GM12864 (cell line): ENCODE measurements at regions not wholly inside any gene's neighbourhood (a gene's known extent, or its start where the extent isn't known, plus 50 kb on each side); places are given as distances from the start of the nearest gene placed in this dataset.
"Not testable (repeated sequence)": the region's sequence is repeated elsewhere in the genome, so short reads cannot be mapped to it uniquely, and the experiment has no call there.

ENCODE experiments used
- DNase-seq: peaks from one replicate; pipeline ENCODE4 v3.0.0-alpha.2; 2011; ENCODE audit warnings: low read depth
- H3K4me3 ChIP-seq: 2 replicates; pipeline ENCODE4 v1.5.1; 2011; ENCODE audit warnings: mild to moderate bottlenecking, low read depth, low read length, control low read depth
- TF ChIP-seq, protein P1 (sequence below): IDR thresholded peaks from 2 replicates; pipeline ENCODE4 v1.5.1; 2011; ENCODE audit warnings: low read depth, mild to moderate bottlenecking, moderate library complexity, low read length, control low read depth, inconsistent platforms; ENCODE audit errors: missing control alignments

DNA sequence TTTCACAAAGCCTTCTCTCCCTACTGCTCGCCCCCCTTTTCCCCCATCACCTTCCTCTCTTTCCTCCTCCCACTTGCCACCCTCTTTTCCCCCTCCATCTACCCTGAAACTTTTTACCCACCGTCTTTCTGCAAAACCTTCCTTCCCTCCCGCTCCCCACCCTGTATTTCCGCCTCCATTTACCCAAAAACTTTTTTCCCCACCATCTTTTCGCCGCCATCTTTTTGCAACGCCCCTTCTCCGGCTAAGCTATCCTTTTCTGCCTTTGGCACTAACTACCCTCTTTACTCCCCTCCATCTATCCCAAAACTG lies 205.2 kb upstream of the WSB1 start:
- no peak for DNase-seq
- TF ChIP-seq, protein P1, sequence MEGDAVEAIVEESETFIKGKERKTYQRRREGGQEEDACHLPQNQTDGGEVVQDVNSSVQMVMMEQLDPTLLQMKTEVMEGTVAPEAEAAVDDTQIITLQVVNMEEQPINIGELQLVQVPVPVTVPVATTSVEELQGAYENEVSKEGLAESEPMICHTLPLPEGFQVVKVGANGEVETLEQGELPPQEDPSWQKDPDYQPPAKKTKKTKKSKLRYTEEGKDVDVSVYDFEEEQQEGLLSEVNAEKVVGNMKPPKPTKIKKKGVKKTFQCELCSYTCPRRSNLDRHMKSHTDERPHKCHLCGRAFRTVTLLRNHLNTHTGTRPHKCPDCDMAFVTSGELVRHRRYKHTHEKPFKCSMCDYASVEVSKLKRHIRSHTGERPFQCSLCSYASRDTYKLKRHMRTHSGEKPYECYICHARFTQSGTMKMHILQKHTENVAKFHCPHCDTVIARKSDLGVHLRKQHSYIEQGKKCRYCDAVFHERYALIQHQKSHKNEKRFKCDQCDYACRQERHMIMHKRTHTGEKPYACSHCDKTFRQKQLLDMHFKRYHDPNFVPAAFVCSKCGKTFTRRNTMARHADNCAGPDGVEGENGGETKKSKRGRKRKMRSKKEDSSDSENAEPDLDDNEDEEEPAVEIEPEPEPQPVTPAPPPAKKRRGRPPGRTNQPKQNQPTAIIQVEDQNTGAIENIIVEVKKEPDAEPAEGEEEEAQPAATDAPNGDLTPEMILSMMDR, result no peak
- H3K4me3 ChIP-seq, result no peak overlapping the region

DNA sequence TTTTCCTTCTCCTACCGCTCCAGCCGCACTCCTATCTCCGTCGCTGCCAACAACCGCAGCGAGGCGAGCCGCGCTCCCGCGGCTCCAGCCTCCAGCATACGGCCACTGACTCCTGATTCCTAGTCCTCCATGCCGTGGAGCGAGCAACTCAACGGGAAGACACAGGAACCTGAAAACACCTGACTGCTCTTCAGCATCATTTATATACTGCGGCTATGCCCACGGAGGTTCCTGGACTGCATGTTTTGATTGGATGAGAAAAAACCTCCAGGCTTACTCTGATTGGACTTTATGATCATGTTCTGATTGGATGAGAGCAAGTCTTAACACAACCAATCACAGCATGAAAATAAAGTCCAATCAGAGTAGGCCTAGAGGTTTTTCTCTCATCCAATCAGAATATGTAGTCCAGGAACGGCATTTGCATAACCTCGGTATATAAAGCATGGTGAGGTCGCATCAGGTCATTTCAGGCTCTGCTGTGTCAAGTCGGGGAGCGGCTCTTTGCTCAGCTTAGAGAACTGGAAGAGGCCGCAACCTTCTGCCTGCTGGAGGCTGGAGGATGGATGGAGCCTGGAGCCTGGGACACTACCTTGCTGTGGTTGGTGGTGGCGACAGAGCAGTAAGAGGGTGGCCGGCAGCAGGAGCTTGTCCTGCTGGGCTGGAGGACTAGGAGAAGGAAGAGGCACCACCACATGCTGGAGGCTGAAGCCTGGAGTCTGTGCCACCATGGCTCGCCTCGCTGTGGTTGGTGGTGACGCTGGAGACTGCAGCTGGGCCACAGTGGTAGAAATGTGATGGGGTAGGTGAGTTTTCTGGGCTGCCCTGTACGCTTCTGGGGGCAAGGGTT lies 204.6 kb upstream of the WSB1 start:
- DNase-seq, result not testable (repeated sequence)

DNA sequence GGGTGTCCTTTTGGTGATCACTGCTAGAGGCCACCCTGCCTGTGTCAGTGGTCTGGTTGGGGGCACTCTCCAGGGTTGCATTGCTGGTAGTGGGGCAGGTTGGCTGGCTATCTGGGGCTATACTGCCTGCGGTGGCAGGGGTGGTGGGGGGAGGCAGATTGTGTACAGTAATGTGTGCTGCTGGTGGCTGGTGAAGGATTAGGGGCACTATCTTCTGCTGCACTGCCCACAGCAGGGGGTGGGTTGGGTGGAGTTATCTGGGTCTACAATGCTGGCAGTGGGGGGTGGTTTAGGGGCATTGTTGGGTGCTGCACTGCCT lies 204.0 kb upstream of the WSB1 start:
- TF ChIP-seq, protein P1, result no peak

More for the DNA sequence above, 204.6 kb upstream of the WSB1 start:
- not testable (repeated sequence) for H3K4me3 ChIP-seq

DNA sequence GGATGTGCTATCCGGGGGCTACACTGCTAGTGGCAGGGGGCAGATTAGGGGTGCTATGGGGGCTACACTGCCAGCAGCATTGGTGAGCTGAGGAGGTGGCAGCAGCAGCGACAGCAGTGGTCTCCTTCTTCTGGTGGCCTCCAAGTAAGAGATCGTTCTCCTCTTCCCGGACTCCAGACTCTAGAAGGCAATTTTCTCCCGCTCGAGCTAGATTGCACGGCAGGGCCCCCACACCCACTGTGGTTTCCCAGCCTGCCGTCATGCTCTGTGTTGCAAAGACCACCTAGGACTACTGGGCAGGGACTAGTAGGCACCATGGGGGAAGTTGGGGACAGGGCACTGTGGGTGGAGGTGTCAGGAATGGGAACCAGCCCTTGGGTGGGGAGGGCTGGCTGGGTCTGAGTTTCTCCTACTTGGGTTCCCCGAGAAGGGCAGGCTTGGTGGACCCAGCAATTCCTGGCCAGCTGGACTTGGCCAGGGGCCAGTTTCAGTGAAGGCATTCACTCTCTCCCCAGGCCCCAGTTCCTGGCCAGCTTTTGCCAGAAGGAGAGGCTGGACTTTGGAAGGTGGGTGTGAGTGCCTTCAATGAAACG lies 203.4 kb upstream of the WSB1 start:
- DNase-seq, H3K4me3 ChIP-seq: not testable (repeated sequence)

More for the DNA sequence above, 204.0 kb upstream of the WSB1 start:
- DNase-seq, result no peak
- H3K4me3 ChIP-seq, result no peak overlapping the region

DNA sequence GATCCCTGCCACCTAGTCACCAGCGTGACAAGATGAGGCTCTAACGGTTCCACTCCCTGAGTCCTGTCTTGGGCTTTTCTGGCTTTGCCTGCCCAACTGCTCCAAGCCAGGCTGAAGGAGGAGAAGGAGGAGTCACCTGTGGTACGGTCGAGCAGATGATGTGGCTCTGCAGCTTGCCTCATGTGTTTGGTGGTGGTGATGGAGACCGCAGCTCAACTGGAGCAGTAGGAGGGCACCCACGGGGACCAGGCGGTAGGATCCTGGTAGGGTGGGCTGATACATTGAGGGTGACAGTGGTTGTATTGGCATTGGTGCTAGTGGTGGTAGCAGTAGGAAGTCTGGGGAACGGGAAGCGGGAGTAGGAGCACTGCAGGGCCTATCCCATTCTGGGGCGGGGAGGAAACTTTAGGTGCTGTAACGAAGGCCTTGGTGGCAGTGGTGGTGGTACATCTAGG lies 202.8 kb upstream of the WSB1 start:
- H3K4me3 ChIP-seq, result no peak overlapping the region
- TF ChIP-seq, protein P1, result no peak

DNA sequence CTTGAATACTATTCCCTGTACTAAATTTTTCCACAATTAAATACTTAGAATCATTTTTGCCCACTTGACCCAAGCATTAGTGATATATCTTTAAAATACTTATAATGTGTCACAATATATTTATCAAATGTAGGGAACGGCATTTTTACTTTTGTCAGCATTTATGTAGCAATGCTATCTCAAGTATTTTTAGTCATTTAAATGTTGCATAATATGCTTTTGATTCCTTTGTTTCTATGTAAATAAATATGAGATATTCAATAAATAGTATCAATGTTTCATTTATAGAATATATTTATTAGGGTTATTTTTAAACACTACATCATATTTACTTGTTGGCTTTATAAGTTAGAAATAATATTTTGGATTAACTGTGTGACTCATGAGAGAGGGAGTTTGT lies 199.7 kb upstream of the WSB1 start:
- H3K4me3 ChIP-seq, DNase-seq: not testable (repeated sequence)

More for the DNA sequence above, 202.8 kb upstream of the WSB1 start:
- no peak for DNase-seq

DNA sequence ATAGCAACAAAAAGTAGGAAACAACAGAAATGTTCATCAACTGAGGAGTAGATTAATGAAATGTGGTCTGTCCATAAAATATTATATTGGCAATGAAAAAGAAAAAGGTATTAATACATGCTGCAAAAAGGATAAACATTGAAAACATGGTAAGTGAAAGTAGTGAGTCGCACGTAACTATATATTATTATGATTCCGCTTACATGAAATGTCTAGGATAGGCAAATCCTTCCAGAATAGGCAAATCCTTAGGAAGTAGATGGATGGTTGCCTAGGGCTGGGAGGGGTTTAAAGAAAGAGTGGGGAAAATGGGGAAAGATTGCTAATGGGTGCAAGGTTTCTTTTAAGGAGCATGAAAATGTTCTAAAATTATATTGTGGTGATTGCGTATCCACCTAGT lies 198.1 kb upstream of the WSB1 start:
- not testable (repeated sequence) for H3K4me3 ChIP-seq, DNase-seq

DNA sequence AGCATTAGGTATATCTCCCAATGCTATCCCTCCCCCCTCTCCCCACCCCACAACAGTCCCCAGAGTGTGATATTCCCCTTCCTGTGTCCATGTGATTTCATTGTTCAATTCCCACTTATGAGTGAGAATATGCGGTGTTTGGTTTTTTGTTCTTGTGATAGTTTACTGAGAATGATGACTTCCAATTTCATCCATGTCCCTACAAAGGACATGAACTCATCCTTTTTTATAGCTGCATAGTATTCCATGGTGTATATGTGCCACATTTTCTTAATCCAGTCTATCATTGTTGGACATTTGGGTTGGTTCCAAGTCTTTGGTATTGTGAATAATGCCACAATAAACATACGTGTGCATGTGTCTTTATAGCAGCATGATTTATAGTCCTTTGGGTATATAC lies 194.6 kb upstream of the WSB1 start:
- not testable (repeated sequence) for H3K4me3 ChIP-seq, DNase-seq

DNA sequence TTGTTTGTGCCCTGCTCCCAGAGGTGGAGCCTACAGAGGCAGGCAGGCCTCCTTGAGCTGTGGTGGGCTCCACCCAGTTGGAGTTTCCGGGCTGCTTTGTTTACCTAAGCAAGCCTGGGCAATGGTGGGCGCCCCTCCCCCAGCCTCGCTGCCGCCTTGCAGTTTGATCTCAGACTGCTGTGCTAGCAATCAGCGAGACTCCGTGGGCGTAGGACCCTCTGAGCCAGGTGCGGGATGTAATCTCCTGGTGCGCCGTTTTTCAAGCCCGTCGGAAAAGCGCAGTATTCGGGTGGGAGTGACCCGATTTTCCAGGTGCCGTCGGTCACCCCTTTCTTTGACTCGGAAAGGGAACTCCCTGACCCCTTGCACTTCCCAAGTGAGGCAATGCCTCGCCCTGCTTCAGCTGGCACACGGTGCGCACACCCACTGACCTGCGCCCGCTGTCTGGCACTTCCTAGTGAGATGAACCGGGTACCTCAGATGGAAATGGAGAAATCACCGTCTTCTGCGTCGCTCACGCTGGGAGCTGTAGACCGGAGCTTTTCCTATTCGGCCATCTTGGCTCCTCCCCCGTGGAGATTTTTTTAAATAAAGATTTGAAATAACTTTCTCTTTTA lies 189.2 kb upstream of the WSB1 start:
- DNase-seq, H3K4me3 ChIP-seq: not testable (repeated sequence)

DNA sequence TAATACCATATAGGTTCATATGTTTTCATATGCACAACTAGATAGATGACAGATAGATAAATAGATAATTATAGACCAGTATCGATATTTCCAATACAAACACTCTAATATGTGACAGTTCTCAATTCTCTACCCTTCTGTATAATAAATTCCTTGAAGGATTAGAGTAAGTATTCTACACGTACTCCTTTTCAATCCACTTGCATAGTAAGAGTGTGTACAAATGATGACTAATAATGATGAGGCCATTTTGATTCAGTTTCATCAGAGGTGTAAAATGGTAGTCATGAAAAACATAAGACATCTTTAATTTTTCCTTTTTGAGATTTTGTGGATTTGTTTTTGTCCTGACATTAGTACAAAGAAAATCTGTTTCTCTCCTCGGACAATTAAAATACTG lies 188.3 kb upstream of the WSB1 start:
- H3K4me3 ChIP-seq, result no peak overlapping the region
- TF ChIP-seq, protein P1, result no peak
- no peak for DNase-seq
